ENCODE measurements at regions not wholly inside any gene's neighbourhood (a gene's known extent, or its start where the extent isn't known, plus 50 kb on each side); places are given as distances from the start of the nearest gene placed in this dataset.

GRCh38 chr2:12948961-12949353 is 232.2 kb downstream of the TRIB2 start:
- Histone ChIP-seq H3K4me1 (no peaks in the 10 kb centered on the region), H3K36me3 (no peaks in the 10 kb centered on the region), H3K9me3 (no peaks in the 10 kb centered on the region), H3K27me3 (no peaks in the 10 kb centered on the region), H3K4me3 (no peak overlapping the region), H3K27ac (no peak overlapping the region)
- no peak for ATAC-seq
- intact Hi-C loops (cut with DNase I) = no loop called here
- no peak for DNase-seq
- FAIRE-seq = no peak
- no peak for TF ChIP-seq CTCF (IDR thresholded peaks at IDR 0.05)
- WGBS, 2 donors = 83 to 96% methylated on average over 2 of the region's 2 CpGs

DNA sequence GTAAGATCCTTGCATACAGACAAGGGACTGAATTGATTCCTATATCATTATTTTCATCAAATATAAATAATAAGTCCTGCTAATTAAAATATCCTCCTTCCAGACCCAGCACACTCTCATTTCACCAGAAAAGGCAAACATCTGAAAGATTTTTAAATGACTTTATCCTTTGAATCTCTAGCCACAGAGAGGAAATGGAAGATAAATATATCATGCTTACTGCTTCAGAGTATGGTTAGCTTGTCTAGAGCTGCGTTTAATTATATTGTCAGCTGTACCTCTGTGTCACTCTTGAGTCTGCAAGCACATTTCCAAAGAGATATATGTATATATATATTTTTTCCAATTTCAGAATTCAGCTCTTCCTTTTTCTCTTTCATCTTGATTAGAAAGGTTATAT is 232.7 kb downstream of the TRIB2 start:
- ATAC-seq (no peak), DNase-seq (no peak), FAIRE-seq (no peak)
- Histone ChIP-seq H3K36me3 (no peaks in the 10 kb centered on the region), H3K9me3 (no peaks in the 10 kb centered on the region), H3K27ac (no peak overlapping the region), H3K4me3 (no peak overlapping the region), H3K27me3 (no peaks in the 10 kb centered on the region), H3K4me1 (no peaks in the 10 kb centered on the region)
- intact Hi-C loops (cut with DNase I) = no loop called here
- WGBS, 2 donors = 57 to 70% methylated on average over 1 of the region's 1 CpG
- TF ChIP-seq CTCF (IDR thresholded peaks at IDR 0.05) = no peak

- intact Hi-C loops (cut with DNase I) = no loop called here
- Histone ChIP-seq H3K27ac (no peak overlapping the region), H3K4me1 (no peaks in the 10 kb centered on the region), H3K27me3 (no peaks in the 10 kb centered on the region), H3K9me3 (no peaks in the 10 kb centered on the region), H3K36me3 (no peaks in the 10 kb centered on the region), H3K4me3 (no peak overlapping the region)
- ATAC-seq = no peak
- no peak for DNase-seq
- no peak for TF ChIP-seq CTCF (IDR thresholded peaks at IDR 0.05)
- FAIRE-seq = no peak
- WGBS, 2 donors = 76 to 81% methylated on average over 3 of the region's 3 CpGs
Measured at GRCh38 chr2:12950174-12950573, 233.4 kb downstream of the TRIB2 start.

GRCh38 chr2:12950957-12951656 is 234.4 kb downstream of the TRIB2 start:
- DNase-seq = no peak
- intact Hi-C loops (cut with DNase I) = no loop called here
- H3K4me3 ChIP-seq = no peak overlapping the region
- FAIRE-seq = no peak
- no peak for TF ChIP-seq CTCF (IDR thresholded peaks at IDR 0.05)
- no peak overlapping the region for H3K27ac ChIP-seq
- H3K36me3 ChIP-seq = no peaks in the 10 kb centered on the region
- H3K4me1 ChIP-seq = no peaks in the 10 kb centered on the region
- H3K27me3 ChIP-seq = no peaks in the 10 kb centered on the region
- 47 to 53% methylated on average over 8 of the region's 8 CpGs for WGBS, 2 donors
- no peak for ATAC-seq
- H3K9me3 ChIP-seq = no peaks in the 10 kb centered on the region

DNA sequence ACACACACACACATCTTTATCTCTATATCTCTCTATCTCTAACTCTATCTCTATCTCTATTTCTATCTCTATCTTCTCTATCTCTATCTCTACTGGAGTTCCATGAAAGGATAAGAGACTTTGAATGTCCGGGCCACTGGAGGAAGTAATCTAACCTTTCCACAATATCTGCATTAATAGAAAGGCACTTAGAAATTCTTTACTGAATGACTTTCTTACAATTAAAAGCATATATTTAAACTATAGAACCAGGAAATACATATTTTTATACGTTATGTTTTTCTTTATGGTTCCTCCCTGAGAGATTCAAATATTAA is 234.9 kb downstream of the TRIB2 start:
- Histone ChIP-seq H3K27ac (no peak overlapping the region), H3K9me3 (no peaks in the 10 kb centered on the region), H3K4me3 (no peak overlapping the region), H3K27me3 (no peaks in the 10 kb centered on the region), H3K4me1 (no peaks in the 10 kb centered on the region), H3K36me3 (no peaks in the 10 kb centered on the region)
- FAIRE-seq (no peak), ATAC-seq (no peak), DNase-seq (no peak)
- WGBS, 2 donors = 46 to 61% methylated on average over 2 of the region's 2 CpGs
- no peak for TF ChIP-seq CTCF (IDR thresholded peaks at IDR 0.05)
- intact Hi-C loops (cut with DNase I) = no loop called here

All from pancreas (tissue), 10 donors.